ENCODE measurements at regions not wholly inside any gene's neighbourhood (a gene's known extent, or its start where the extent isn't known, plus 50 kb on each side); places are given as distances from the start of the nearest gene placed in this dataset.

DNA sequence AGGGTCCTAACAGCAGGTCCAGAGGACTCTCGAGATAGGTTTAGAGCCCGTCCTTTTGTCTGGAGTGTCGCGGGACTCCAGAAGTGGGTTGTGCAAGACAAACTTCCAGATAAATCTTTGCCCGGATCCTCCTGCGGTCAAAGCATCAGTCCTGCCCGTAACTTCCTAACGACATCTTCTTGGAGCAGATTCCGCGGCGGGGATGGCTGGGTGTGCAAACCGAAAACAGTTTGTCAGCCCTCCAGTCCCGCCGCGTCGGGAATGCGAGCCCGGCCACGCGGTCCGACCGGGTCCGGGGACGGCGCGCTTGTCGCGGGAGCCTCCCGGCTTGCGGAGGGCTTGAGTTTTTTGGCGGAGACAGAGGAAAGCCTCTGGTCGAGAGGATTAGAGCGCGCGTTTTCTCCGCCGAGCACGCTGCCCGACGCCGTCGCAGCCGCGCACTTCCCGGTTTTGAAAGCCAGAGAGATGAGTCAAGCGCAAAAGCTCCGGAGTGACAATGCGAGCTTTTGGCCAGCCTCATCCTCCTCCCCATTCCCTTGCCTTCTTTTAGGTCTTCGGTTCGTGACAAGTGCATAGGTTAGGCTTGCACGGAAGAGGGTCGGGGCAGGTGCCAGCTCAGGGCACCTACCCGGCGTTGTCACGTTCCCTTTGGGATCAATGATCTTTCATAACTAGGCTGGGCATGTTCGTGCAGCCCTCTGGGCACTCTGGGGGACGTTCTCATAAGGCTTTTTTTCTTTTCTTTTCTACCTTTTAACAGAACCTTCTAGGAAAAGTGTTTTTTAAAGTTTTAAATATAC lies 91.3 kb upstream of the PRDM1 start (continued):
- TF ChIP-seq ZNF354C (tag by site-specific recombination; IDR thresholded peaks at IDR 0.05; ENCODE audit: borderline replicate concordance, low read depth) (no peak), ZFP69B (tag by site-specific recombination; IDR thresholded peaks at IDR 0.05) (no peak), ZNF274 (IDR thresholded peaks at IDR 0.05; ENCODE audit: low read length) (no peak), ZNF274 (tag by site-specific recombination; IDR thresholded peaks at IDR 0.05; ENCODE audit: borderline replicate concordance) (no peak), ZNF133 (tag by site-specific recombination; IDR thresholded peaks at IDR 0.05) (no peak), GLI2 (tag by site-specific recombination; IDR thresholded peaks at IDR 0.05; ENCODE audit: borderline replicate concordance, low read depth) (no peak), ZNF660 (tag by site-specific recombination; IDR thresholded peaks at IDR 0.05) (no peak), ZNF529 (tag by site-specific recombination; IDR thresholded peaks at IDR 0.05; ENCODE audit: insufficient replicate concordance) (no peak), ZNF366 (tag by site-specific recombination; conservative IDR thresholded peaks at IDR 0.05) (peak; percentile 29; the same call in 1 of the 2 replicates), ZNF623 (tag by site-specific recombination; IDR thresholded peaks at IDR 0.05) (no peak), ZNF335 (tag by site-specific recombination; conservative IDR thresholded peaks at IDR 0.05) (peak; percentile 64), KLF9 (tag by site-specific recombination; IDR thresholded peaks at IDR 0.05; ENCODE audit: low read depth) (no peak), ZNF791 (tag by site-specific recombination; IDR thresholded peaks at IDR 0.05) (no peak), ZNF214 (tag by site-specific recombination; IDR thresholded peaks at IDR 0.05; ENCODE audit: borderline replicate concordance) (no peak), ZBTB44 (tag by site-specific recombination; IDR thresholded peaks at IDR 0.05) (no peak), BCL11B (tag by site-specific recombination; IDR thresholded peaks at IDR 0.05; ENCODE audit: low read depth) (no peak), HOXA7 (CRISPR knock-in tag; IDR thresholded peaks at IDR 0.05; ENCODE audit: borderline replicate concordance) (no peak), ZNF404 (tag by site-specific recombination; IDR thresholded peaks at IDR 0.05) (no peak), ZNF202 (tag by site-specific recombination; IDR thresholded peaks at IDR 0.05; ENCODE audit: borderline replicate concordance) (no peak), ZEB2 (tag by site-specific recombination; IDR thresholded peaks at IDR 0.05) (0 out of 2 replicates have a peak, but pooled peaks have one; percentile 60), ZNF16 (tag by site-specific recombination; IDR thresholded peaks at IDR 0.05; ENCODE audit: low read depth) (no peak), ZNF362 (tag by site-specific recombination; IDR thresholded peaks at IDR 0.05) (no peak)
- TF ChIP-seq, protein P1, sequence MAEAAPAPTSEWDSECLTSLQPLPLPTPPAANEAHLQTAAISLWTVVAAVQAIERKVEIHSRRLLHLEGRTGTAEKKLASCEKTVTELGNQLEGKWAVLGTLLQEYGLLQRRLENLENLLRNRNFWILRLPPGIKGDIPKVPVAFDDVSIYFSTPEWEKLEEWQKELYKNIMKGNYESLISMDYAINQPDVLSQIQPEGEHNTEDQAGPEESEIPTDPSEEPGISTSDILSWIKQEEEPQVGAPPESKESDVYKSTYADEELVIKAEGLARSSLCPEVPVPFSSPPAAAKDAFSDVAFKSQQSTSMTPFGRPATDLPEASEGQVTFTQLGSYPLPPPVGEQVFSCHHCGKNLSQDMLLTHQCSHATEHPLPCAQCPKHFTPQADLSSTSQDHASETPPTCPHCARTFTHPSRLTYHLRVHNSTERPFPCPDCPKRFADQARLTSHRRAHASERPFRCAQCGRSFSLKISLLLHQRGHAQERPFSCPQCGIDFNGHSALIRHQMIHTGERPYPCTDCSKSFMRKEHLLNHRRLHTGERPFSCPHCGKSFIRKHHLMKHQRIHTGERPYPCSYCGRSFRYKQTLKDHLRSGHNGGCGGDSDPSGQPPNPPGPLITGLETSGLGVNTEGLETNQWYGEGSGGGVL (tag by site-specific recombination; IDR thresholded peaks at IDR 0.05), result no peak
- TF ChIP-seq, protein P2, sequence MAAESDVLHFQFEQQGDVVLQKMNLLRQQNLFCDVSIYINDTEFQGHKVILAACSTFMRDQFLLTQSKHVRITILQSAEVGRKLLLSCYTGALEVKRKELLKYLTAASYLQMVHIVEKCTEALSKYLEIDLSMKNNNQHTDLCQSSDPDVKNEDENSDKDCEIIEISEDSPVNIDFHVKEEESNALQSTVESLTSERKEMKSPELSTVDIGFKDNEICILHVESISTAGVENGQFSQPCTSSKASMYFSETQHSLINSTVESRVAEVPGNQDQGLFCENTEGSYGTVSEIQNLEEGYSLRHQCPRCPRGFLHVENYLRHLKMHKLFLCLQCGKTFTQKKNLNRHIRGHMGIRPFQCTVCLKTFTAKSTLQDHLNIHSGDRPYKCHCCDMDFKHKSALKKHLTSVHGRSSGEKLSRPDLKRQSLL (tag by site-specific recombination; IDR thresholded peaks at IDR 0.05), result no peak
- TF ChIP-seq, protein P3, sequence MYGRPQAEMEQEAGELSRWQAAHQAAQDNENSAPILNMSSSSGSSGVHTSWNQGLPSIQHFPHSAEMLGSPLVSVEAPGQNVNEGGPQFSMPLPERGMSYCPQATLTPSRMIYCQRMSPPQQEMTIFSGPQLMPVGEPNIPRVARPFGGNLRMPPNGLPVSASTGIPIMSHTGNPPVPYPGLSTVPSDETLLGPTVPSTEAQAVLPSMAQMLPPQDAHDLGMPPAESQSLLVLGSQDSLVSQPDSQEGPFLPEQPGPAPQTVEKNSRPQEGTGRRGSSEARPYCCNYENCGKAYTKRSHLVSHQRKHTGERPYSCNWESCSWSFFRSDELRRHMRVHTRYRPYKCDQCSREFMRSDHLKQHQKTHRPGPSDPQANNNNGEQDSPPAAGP (tag by site-specific recombination; IDR thresholded peaks at IDR 0.05), result no peak
- TF ChIP-seq, protein P4, sequence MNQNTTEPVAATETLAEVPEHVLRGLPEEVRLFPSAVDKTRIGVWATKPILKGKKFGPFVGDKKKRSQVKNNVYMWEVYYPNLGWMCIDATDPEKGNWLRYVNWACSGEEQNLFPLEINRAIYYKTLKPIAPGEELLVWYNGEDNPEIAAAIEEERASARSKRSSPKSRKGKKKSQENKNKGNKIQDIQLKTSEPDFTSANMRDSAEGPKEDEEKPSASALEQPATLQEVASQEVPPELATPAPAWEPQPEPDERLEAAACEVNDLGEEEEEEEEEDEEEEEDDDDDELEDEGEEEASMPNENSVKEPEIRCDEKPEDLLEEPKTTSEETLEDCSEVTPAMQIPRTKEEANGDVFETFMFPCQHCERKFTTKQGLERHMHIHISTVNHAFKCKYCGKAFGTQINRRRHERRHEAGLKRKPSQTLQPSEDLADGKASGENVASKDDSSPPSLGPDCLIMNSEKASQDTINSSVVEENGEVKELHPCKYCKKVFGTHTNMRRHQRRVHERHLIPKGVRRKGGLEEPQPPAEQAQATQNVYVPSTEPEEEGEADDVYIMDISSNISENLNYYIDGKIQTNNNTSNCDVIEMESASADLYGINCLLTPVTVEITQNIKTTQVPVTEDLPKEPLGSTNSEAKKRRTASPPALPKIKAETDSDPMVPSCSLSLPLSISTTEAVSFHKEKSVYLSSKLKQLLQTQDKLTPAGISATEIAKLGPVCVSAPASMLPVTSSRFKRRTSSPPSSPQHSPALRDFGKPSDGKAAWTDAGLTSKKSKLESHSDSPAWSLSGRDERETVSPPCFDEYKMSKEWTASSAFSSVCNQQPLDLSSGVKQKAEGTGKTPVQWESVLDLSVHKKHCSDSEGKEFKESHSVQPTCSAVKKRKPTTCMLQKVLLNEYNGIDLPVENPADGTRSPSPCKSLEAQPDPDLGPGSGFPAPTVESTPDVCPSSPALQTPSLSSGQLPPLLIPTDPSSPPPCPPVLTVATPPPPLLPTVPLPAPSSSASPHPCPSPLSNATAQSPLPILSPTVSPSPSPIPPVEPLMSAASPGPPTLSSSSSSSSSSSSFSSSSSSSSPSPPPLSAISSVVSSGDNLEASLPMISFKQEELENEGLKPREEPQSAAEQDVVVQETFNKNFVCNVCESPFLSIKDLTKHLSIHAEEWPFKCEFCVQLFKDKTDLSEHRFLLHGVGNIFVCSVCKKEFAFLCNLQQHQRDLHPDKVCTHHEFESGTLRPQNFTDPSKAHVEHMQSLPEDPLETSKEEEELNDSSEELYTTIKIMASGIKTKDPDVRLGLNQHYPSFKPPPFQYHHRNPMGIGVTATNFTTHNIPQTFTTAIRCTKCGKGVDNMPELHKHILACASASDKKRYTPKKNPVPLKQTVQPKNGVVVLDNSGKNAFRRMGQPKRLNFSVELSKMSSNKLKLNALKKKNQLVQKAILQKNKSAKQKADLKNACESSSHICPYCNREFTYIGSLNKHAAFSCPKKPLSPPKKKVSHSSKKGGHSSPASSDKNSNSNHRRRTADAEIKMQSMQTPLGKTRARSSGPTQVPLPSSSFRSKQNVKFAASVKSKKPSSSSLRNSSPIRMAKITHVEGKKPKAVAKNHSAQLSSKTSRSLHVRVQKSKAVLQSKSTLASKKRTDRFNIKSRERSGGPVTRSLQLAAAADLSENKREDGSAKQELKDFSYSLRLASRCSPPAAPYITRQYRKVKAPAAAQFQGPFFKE (tag by site-specific recombination; IDR thresholded peaks at IDR 0.05; ENCODE audit: borderline replicate concordance), result no peak
